ENCODE measurements at regions not wholly inside any gene's neighbourhood (a gene's known extent, or its start where the extent isn't known, plus 50 kb on each side); places are given as distances from the start of the nearest gene placed in this dataset.

GRCh38 chr21:41662761-41663160 is 104.1 kb downstream of the RIPK4 start:
- TF ChIP-seq CTCF (IDR thresholded peaks at IDR 0.05) (no peak), POLR2A (IDR thresholded peaks at IDR 0.05) (no peak)

All from suprapubic skin (tissue), 3 donors.